Caco-2 (cell line): ENCODE measurements at regions not wholly inside any gene's neighbourhood (a gene's known extent, or its start where the extent isn't known, plus 50 kb on each side); places are given as distances from the start of the nearest gene placed in this dataset.
A peak's percentile ranks its signal among the peaks of the same experiment; 100 is the strongest.

ENCODE experiments used
- BruUV-seq: library from RNA; stranded (reverse); fragments of 400-500 nt; replicated peaks from 2 replicates; lab custom pipeline; 2021; lab: Mats Ljungman, UMichigan
- CTCF ChIA-PET: fragments of 300-600 bp; sonication (Branson Sonifier 250); formaldehyde crosslinking; loops from one replicate; lab custom pipeline; 2022; ENCODE audit warnings: antibody characterized with exemption; lab: Charles Lee
- POLR2A ChIA-PET: fragments of 300-600 bp; sonication (Branson Sonifier 250); formaldehyde crosslinking; loops from one replicate; lab custom pipeline; 2022; ENCODE audit warnings: antibody characterized with exemption; lab: Charles Lee
- DNase-seq, 2 experiments: peaks; one replicate each; pipeline versions ENCODE4 v3.0.0 to v3.0.0-alpha.2; 2020 to 2022
- H3K27me3 ChIP-seq: replicated peaks from 2 replicates; pipeline ENCODE4 v1.6.0; 2011; ENCODE audit warnings: low read length; ENCODE audit not compliant: control insufficient read depth, insufficient read depth
- H3K36me3 ChIP-seq: 2 replicates; pipeline ENCODE4 v1.5.1; 2011; ENCODE audit warnings: low read length; ENCODE audit not compliant: control insufficient read depth, insufficient read depth
- H3K4me1 ChIP-seq: fragments of 250-450 bp; sonication (Bioruptor Pico); 2 replicates; pipeline ENCODE4 v1.5.1; 2020; ENCODE audit warnings: mild to moderate bottlenecking
- H3K4me3 ChIP-seq: 2 replicates; pipeline ENCODE4 v1.5.1; 2011; ENCODE audit warnings: low read depth, mild to moderate bottlenecking, control low read depth, low read length
- H3K9me3 ChIP-seq: fragments of 250-450 bp; sonication (Bioruptor Pico); 2 replicates; pipeline ENCODE4 v1.5.1; 2020; ENCODE audit warnings: mild to moderate bottlenecking, moderate library complexity
- H3K27ac Mint-ChIP-seq: one replicate; pipeline ENCODE4 v1.8.0; 2022; ENCODE audit warnings: mixed read lengths; ENCODE audit not compliant: unreplicated experiment
- H3K27me3 Mint-ChIP-seq: one replicate; pipeline ENCODE4 v1.8.0; 2022; ENCODE audit warnings: mixed read lengths; ENCODE audit not compliant: insufficient read depth, unreplicated experiment
- H3K36me3 Mint-ChIP-seq: one replicate; pipeline ENCODE4 v1.8.0; 2022; ENCODE audit warnings: mild to moderate bottlenecking, mixed read lengths; ENCODE audit not compliant: insufficient read depth, unreplicated experiment
- H3K4me1 Mint-ChIP-seq: one replicate; pipeline ENCODE4 v1.8.0; 2022; ENCODE audit warnings: low read depth, mixed read lengths; ENCODE audit not compliant: unreplicated experiment
- H3K4me3 Mint-ChIP-seq: one replicate; pipeline ENCODE4 v1.8.0; 2022; ENCODE audit warnings: mild to moderate bottlenecking, moderate library complexity, mixed read lengths; ENCODE audit not compliant: unreplicated experiment
- H3K9me3 Mint-ChIP-seq: one replicate; pipeline ENCODE4 v1.8.0; 2022; ENCODE audit warnings: mixed read lengths; ENCODE audit not compliant: unreplicated experiment
- CTCF ChIP-seq, 2 experiments: fragments of 200-600 bp in 1 of 2; IDR thresholded peaks; 1 replicate in 1 of 2; 2 replicates in 1 of 2; pipeline versions ENCODE4 v1.5.1 to v1.8.0; 2011 to 2022; ENCODE audit warnings: antibody characterized with exemption in 1 of 2, control low read depth in 1 of 2, inconsistent platforms in 1 of 2, low read depth in 1 of 2, low read length in 1 of 2, mild to moderate bottlenecking in 1 of 2, moderate library complexity in 1 of 2; ENCODE audit not compliant: insufficient read depth in 1 of 2, severe bottlenecking in 1 of 2, unreplicated experiment in 1 of 2
- intact Hi-C: fragments of 100-400 bp; cut with micrococcal nuclease; formaldehyde crosslinking; loops from one replicate; pipeline ENCODE4 v1.10.0; 2022; ENCODE audit not compliant: unreplicated experiment

GRCh38 chr16:85353839-85354685, 241.8 kb upstream of the CIBAR2 start:
- peak; percentile 94 to 96 for DNase-seq
- H3K4me1 ChIP-seq, result peaks cover 44% of the 10 kb centered on the region
- ChIA-PET CTCF (interaction anchor here (1.0 to 1.8 kb wide), 4 partner anchors 23 to 239 kb away, joined by 3 to 7 read pairs (median 6); no protein-coding TSS in a partner anchor), POLR2A (interaction anchor here (0.7 to 1.1 kb wide), 2 partner anchors 37 to 268 kb away, joined by 3 to 5 read pairs; no protein-coding TSS in a partner anchor)
- H3K9me3 ChIP-seq, result no peaks in the 10 kb centered on the region
- Mint-ChIP-seq H3K9me3 (no peaks in the 10 kb centered on the region), H3K36me3 (peaks cover 7% of the 10 kb centered on the region), H3K27me3 (no peaks in the 10 kb centered on the region), H3K27ac (peak overlapping the region; percentile 88), H3K4me3 (peak overlapping the region; percentile 55), H3K4me1 (peaks cover 14% of the 10 kb centered on the region)
- no peaks in the 10 kb centered on the region for H3K36me3 ChIP-seq
- TF ChIP-seq CTCF (IDR thresholded peaks at IDR 0.05; ENCODE audit: insufficient read depth in 1 of 2, low read depth in 1 of 2, low read length in 1 of 2, severe bottlenecking in 1 of 2, unreplicated experiment in 1 of 2), result no peak
- no peaks in the 10 kb centered on the region for H3K27me3 ChIP-seq
- no peak overlapping the region for H3K4me3 ChIP-seq
- intact Hi-C loops, result loop anchor here (1.0 kb wide), 2 partner anchors 19 to 36 kb away; no protein-coding TSS in a partner anchor
- no TSS peak for BruUV-seq

GRCh38 chr16:85354686-85355514, 242.6 kb upstream of the CIBAR2 start:
- H3K9me3 Mint-ChIP-seq, result no peaks in the 10 kb centered on the region
- CTCF ChIA-PET, result interaction anchor here (1.0 to 1.8 kb wide), 3 partner anchors 24 to 240 kb away, joined by 3 to 7 read pairs (median 6); no protein-coding TSS in a partner anchor
- H3K27ac Mint-ChIP-seq, result peak overlapping the region; percentile 88

More at GRCh38 chr16:85354686-85355514, 242.6 kb upstream of the CIBAR2 start:
- TF ChIP-seq CTCF (IDR thresholded peaks at IDR 0.05; ENCODE audit: insufficient read depth in 1 of 2, low read depth in 1 of 2, low read length in 1 of 2, severe bottlenecking in 1 of 2, unreplicated experiment in 1 of 2), result no peak
- Mint-ChIP-seq H3K4me3 (peak overlapping the region; percentile 23), H3K36me3 (peaks cover 7% of the 10 kb centered on the region), H3K4me1 (peaks cover 14% of the 10 kb centered on the region), H3K27me3 (no peaks in the 10 kb centered on the region)
- no peak for DNase-seq
- POLR2A ChIA-PET, result interaction anchor here (0.7 to 1.1 kb wide), 2 partner anchors 36 to 267 kb away, joined by 3 to 5 read pairs; no protein-coding TSS in a partner anchor
- H3K9me3 ChIP-seq, result no peaks in the 10 kb centered on the region
- intact Hi-C loops, result loop anchor here (1.0 kb wide), 2 partner anchors 20 to 35 kb away; no protein-coding TSS in a partner anchor
- H3K4me3 ChIP-seq, result no peak overlapping the region
- no TSS peak for BruUV-seq
- H3K4me1 ChIP-seq, result peaks cover 51% of the 10 kb centered on the region
- H3K27me3 ChIP-seq, result no peaks in the 10 kb centered on the region
- H3K36me3 ChIP-seq, result no peaks in the 10 kb centered on the region
